Left ventricle myocardium inferior (tissue), 1 donor: ENCODE measurements at regions not wholly inside any gene's neighbourhood (a gene's known extent, or its start where the extent isn't known, plus 50 kb on each side); places are given as distances from the start of the nearest gene placed in this dataset.

ENCODE experiments used
- DNase-seq: peaks from one replicate; pipeline ENCODE4 v3.0.0-alpha.2; 2020
- H3K27ac ChIP-seq: fragments of 200-600 bp; replicated peaks from 2 replicates; pipeline ENCODE4 v1.8.0; 2021
- H3K27me3 ChIP-seq: fragments of 200-600 bp; 2 replicates; pipeline ENCODE4 v1.8.0; 2021; ENCODE audit warnings: low read depth
- H3K36me3 ChIP-seq: fragments of 200-600 bp; 2 replicates; pipeline ENCODE4 v1.8.0; 2021
- H3K4me1 ChIP-seq: fragments of 200-600 bp; 2 replicates; pipeline ENCODE4 v1.8.0; 2021
- H3K4me3 ChIP-seq: fragments of 200-600 bp; 2 replicates; pipeline ENCODE4 v1.8.0; 2021; ENCODE audit warnings: mild to moderate bottlenecking, moderate library complexity
- H3K9me3 ChIP-seq: fragments of 200-600 bp; replicated peaks from 2 replicates; pipeline ENCODE4 v1.8.0; 2021
- CTCF ChIP-seq: fragments of 200-600 bp; IDR thresholded peaks from 2 replicates; pipeline ENCODE4 v1.8.0; 2021; ENCODE audit warnings: antibody characterized with exemption, mild to moderate bottlenecking, borderline replicate concordance
- intact Hi-C: fragments of 100-400 bp; cut with micrococcal nuclease; formaldehyde crosslinking; loops from one replicate; pipeline ENCODE4 v1.11.0; 2022
- donor health status: DM: no; HTN: yes; CAD: no; lungs with severe emphysema.

- intact Hi-C loops: no loop called here
Observed at GRCh38 chr10:8392216-8392615, 337.7 kb downstream of the GATA3 start.

GRCh38 chr10:8393531-8393930 lies 339.0 kb downstream of the GATA3 start:
- H3K4me3 ChIP-seq: no peak overlapping the region

More at GRCh38 chr10:8392216-8392615, 337.7 kb downstream of the GATA3 start:
- no peak for DNase-seq
- no peak overlapping the region for H3K27ac ChIP-seq
- no peak for TF ChIP-seq CTCF
- no peaks in the 10 kb centered on the region for H3K9me3 ChIP-seq
- H3K4me1 ChIP-seq: no peaks in the 10 kb centered on the region
- H3K4me3 ChIP-seq: no peak overlapping the region
- no peaks in the 10 kb centered on the region for H3K27me3 ChIP-seq
- no peaks in the 10 kb centered on the region for H3K36me3 ChIP-seq

GRCh38 chr10:8396675-8397074 lies 342.2 kb downstream of the GATA3 start:
- H3K36me3 ChIP-seq: no peaks in the 10 kb centered on the region
- H3K4me1 ChIP-seq: no peaks in the 10 kb centered on the region
- H3K27me3 ChIP-seq: peaks cover 6% of the 10 kb centered on the region
- no peak for DNase-seq
- H3K27ac ChIP-seq: no peak overlapping the region
- TF ChIP-seq CTCF: no peak
- H3K9me3 ChIP-seq: no peaks in the 10 kb centered on the region
- H3K4me3 ChIP-seq: no peak overlapping the region
- intact Hi-C loops: no loop called here

More at GRCh38 chr10:8393531-8393930, 339.0 kb downstream of the GATA3 start:
- no peak overlapping the region for H3K27ac ChIP-seq
- H3K27me3 ChIP-seq: no peaks in the 10 kb centered on the region
- no peaks in the 10 kb centered on the region for H3K9me3 ChIP-seq
- intact Hi-C loops: no loop called here
- no peaks in the 10 kb centered on the region for H3K4me1 ChIP-seq
- TF ChIP-seq CTCF: no peak
- no peaks in the 10 kb centered on the region for H3K36me3 ChIP-seq
- no peak for DNase-seq

- DNase-seq: no peak
- no peaks in the 10 kb centered on the region for H3K9me3 ChIP-seq
- intact Hi-C loops: no loop called here
- TF ChIP-seq CTCF: no peak
- H3K27ac ChIP-seq: no peak overlapping the region
- no peak overlapping the region for H3K4me3 ChIP-seq
- no peaks in the 10 kb centered on the region for H3K36me3 ChIP-seq
- peaks cover 6% of the 10 kb centered on the region for H3K27me3 ChIP-seq
- H3K4me1 ChIP-seq: no peaks in the 10 kb centered on the region
Observed at GRCh38 chr10:8398771-8399170, 344.3 kb downstream of the GATA3 start.

- Histone ChIP-seq H3K27ac (no peak overlapping the region), H3K9me3 (no peaks in the 10 kb centered on the region), H3K4me3 (no peak overlapping the region), H3K27me3 (peaks cover 6% of the 10 kb centered on the region), H3K4me1 (no peaks in the 10 kb centered on the region), H3K36me3 (no peaks in the 10 kb centered on the region)
- no peak for DNase-seq
- intact Hi-C loops: no loop called here
- no peak for TF ChIP-seq CTCF
Observed at GRCh38 chr10:8400151-8400550, 345.7 kb downstream of the GATA3 start.

- Histone ChIP-seq H3K36me3 (no peaks in the 10 kb centered on the region), H3K4me3 (no peak overlapping the region), H3K27me3 (peaks cover 6% of the 10 kb centered on the region), H3K27ac (no peak overlapping the region), H3K4me1 (no peaks in the 10 kb centered on the region), H3K9me3 (no peaks in the 10 kb centered on the region)
- intact Hi-C loops: no loop called here
- DNase-seq: no peak
- no peak for TF ChIP-seq CTCF
Observed at GRCh38 chr10:8400892-8401291, 346.4 kb downstream of the GATA3 start.
